Panc1 (cell line): ENCODE measurements at regions not wholly inside any gene's neighbourhood (a gene's known extent, or its start where the extent isn't known, plus 50 kb on each side); places are given as distances from the start of the nearest gene placed in this dataset.

ENCODE experiments used
- ATAC-seq: fragments of 200-7000 bp; cut with Tn5 transposase; 2 replicates; pipeline ENCODE4 v1.9.1; 2020; ENCODE audit warnings: mild to moderate bottlenecking, moderate library complexity
- BruUV-seq: library from RNA; stranded (reverse); fragments of 400-500 nt; replicated peaks from 2 replicates; lab custom pipeline; 2021; lab: Mats Ljungman, UMichigan
- CTCF ChIA-PET: fragments of 300-600 bp; sonication (Branson Sonifier 250); formaldehyde crosslinking; loops from one replicate; lab custom pipeline; 2022; ENCODE audit warnings: antibody characterized with exemption; lab: Charles Lee
- POLR2A ChIA-PET: fragments of 300-600 bp; sonication (Branson Sonifier 250); formaldehyde crosslinking; loops from one replicate; lab custom pipeline; 2022; ENCODE audit warnings: antibody characterized with exemption; lab: Charles Lee
- DNase-seq: peaks from one replicate; pipeline ENCODE4 v3.0.0-alpha.2; 2010; ENCODE audit warnings: low read depth, low spot score
- H3K27ac ChIP-seq: 2 replicates; pipeline ENCODE4 v1.5.1; 2011; ENCODE audit warnings: mild to moderate bottlenecking, low read length, inconsistent platforms
- H3K27me3 ChIP-seq: fragments of 200-500 bp; sonication (Bioruptor generic); 2 replicates; pipeline ENCODE4 v1.6.0; 2014; ENCODE audit warnings: low read length, inconsistent platforms; ENCODE audit not compliant: control insufficient read depth, insufficient read depth
- H3K36me3 ChIP-seq: fragments of 200-500 bp; sonication (Bioruptor generic); 2 replicates; pipeline ENCODE4 v1.5.1; 2014; ENCODE audit warnings: inconsistent platforms, mild to moderate bottlenecking, low read length, moderate library complexity; ENCODE audit not compliant: control insufficient read depth, insufficient read depth
- H3K4me1 ChIP-seq: 2 replicates; pipeline ENCODE4 v1.5.1; 2011; ENCODE audit warnings: inconsistent platforms, mild to moderate bottlenecking, low read length, moderate library complexity; ENCODE audit not compliant: control insufficient read depth, insufficient read depth
- H3K4me3 ChIP-seq, 2 experiments: 2 replicates each; pipeline ENCODE4 v1.5.1; 2011 to 2012; ENCODE audit warnings: low read depth in 2 of 2, low read length in 2 of 2, mild to moderate bottlenecking in 2 of 2, inconsistent platforms in 1 of 2, moderate library complexity in 1 of 2
- H3K9me3 ChIP-seq: fragments of 200-500 bp; sonication (Bioruptor generic); 2 replicates; pipeline ENCODE4 v1.5.1; 2014; ENCODE audit warnings: low read depth, mild to moderate bottlenecking, inconsistent platforms, low read length, moderate library complexity; ENCODE audit not compliant: control insufficient read depth, insufficient read depth
- CTCF ChIP-seq: fragments of 450-650 bp; IDR thresholded peaks from 2 replicates; pipeline ENCODE4 v1.5.1; 2017; ENCODE audit warnings: mild to moderate bottlenecking
- POLR2AphosphoS5 ChIP-seq: IDR thresholded peaks from 2 replicates; pipeline ENCODE4 v1.6.1; 2012; ENCODE audit warnings: mild to moderate bottlenecking, low read depth, low read length, moderate library complexity
- SIN3A ChIP-seq: IDR thresholded peaks from 2 replicates; pipeline ENCODE4 v1.6.1; 2012; ENCODE audit warnings: low read depth, mild to moderate bottlenecking, low read length, moderate library complexity, borderline replicate concordance; ENCODE audit not compliant: insufficient read depth
- TCF7L2 ChIP-seq: IDR thresholded peaks from 2 replicates; pipeline ENCODE4 v1.6.1; 2011; ENCODE audit warnings: mild to moderate bottlenecking, low read depth, low read length, inconsistent platforms
- in situ Hi-C: cut with HindIII; loops from 2 replicates; pipeline ENCODE4 v1.10.0; 2016; ENCODE audit warnings: low sequenced_read_pairs, low pct_unique_long_range_greater_than_20kb
- intact Hi-C: fragments of 100-400 bp; cut with micrococcal nuclease; formaldehyde crosslinking; loops from one replicate; pipeline ENCODE4 v1.10.0; 2022; ENCODE audit not compliant: unreplicated experiment
- TF ChIP-seq, protein P1 (sequence below), 2 experiments: IDR thresholded peaks; 2 replicates each; pipeline ENCODE4 v1.6.1; 2011 to 2012; ENCODE audit warnings: low read depth in 2 of 2, control low read depth in 1 of 2, low read length in 1 of 2, mild to moderate bottlenecking in 1 of 2, moderate library complexity in 1 of 2; ENCODE audit not compliant: insufficient read depth in 1 of 2

DNA sequence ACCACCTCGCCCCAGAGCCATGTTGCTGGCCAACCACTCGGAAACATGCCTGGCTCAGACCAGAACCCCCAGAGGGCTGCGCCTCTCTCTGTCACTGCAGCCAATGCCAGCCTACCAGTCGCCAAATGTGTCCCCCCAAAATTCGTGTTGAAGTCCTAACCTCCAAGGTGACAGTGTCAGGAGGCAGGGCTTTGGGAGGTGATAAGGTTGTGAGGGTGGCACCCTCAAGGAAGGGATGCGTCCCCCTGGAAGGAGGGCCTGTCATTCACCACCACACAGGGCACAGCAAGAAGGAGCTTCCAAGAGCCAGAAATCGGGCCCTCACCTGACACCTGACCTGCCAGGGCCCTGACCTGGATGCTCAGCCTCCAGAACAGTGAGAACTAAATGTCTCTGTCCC, 291.9 kb upstream of the SALL3 start:
- intact Hi-C loops, result no loop called here

GRCh38 chr18:78688249-78688648, 291.4 kb upstream of the SALL3 start:
- no peak overlapping the region for H3K4me3 ChIP-seq
- intact Hi-C loops, result no loop called here
- DNase-seq, result no peak
- H3K27me3 ChIP-seq, result peaks cover 42% of the 10 kb centered on the region
- H3K36me3 ChIP-seq, result no peaks in the 10 kb centered on the region
- no peak for TF ChIP-seq POLR2AphosphoS5
- TF ChIP-seq, protein P1, sequence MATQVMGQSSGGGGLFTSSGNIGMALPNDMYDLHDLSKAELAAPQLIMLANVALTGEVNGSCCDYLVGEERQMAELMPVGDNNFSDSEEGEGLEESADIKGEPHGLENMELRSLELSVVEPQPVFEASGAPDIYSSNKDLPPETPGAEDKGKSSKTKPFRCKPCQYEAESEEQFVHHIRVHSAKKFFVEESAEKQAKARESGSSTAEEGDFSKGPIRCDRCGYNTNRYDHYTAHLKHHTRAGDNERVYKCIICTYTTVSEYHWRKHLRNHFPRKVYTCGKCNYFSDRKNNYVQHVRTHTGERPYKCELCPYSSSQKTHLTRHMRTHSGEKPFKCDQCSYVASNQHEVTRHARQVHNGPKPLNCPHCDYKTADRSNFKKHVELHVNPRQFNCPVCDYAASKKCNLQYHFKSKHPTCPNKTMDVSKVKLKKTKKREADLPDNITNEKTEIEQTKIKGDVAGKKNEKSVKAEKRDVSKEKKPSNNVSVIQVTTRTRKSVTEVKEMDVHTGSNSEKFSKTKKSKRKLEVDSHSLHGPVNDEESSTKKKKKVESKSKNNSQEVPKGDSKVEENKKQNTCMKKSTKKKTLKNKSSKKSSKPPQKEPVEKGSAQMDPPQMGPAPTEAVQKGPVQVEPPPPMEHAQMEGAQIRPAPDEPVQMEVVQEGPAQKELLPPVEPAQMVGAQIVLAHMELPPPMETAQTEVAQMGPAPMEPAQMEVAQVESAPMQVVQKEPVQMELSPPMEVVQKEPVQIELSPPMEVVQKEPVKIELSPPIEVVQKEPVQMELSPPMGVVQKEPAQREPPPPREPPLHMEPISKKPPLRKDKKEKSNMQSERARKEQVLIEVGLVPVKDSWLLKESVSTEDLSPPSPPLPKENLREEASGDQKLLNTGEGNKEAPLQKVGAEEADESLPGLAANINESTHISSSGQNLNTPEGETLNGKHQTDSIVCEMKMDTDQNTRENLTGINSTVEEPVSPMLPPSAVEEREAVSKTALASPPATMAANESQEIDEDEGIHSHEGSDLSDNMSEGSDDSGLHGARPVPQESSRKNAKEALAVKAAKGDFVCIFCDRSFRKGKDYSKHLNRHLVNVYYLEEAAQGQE (IDR thresholded peaks at IDR 0.05; ENCODE audit: insufficient read depth in 1 of 2, low read depth in 2 of 2, low read length in 1 of 2), result no peak
- no peak for TF ChIP-seq CTCF
- TF ChIP-seq TCF7L2, result no peak
- TF ChIP-seq SIN3A, result no peak
- no peaks in the 10 kb centered on the region for H3K4me1 ChIP-seq
- POLR2A ChIA-PET, result no interaction called here
- no peak overlapping the region for H3K27ac ChIP-seq
- H3K9me3 ChIP-seq, result no peaks in the 10 kb centered on the region
- peak; percentile 18; the same call in 1 of the 2 replicates for ATAC-seq
- in situ Hi-C loops, result no loop called here
- CTCF ChIA-PET, result no interaction called here
- BruUV-seq, result no TSS peak

More for the DNA sequence above, 291.9 kb upstream of the SALL3 start:
- CTCF ChIA-PET, result no interaction called here
- DNase-seq, result no peak
- ATAC-seq, result no peak
- BruUV-seq, result no TSS peak
- in situ Hi-C loops, result no loop called here
- H3K4me3 ChIP-seq, result no peak overlapping the region
- H3K27ac ChIP-seq, result no peak overlapping the region
- peaks cover 42% of the 10 kb centered on the region for H3K27me3 ChIP-seq
- TF ChIP-seq SIN3A (no peak), CTCF (no peak), POLR2AphosphoS5 (no peak), TCF7L2 (no peak)
- TF ChIP-seq, protein P1 (IDR thresholded peaks at IDR 0.05; ENCODE audit: insufficient read depth in 1 of 2, low read depth in 2 of 2, low read length in 1 of 2), result no peak
- POLR2A ChIA-PET, result no interaction called here
- H3K9me3 ChIP-seq, result no peaks in the 10 kb centered on the region
- no peaks in the 10 kb centered on the region for H3K36me3 ChIP-seq
- no peaks in the 10 kb centered on the region for H3K4me1 ChIP-seq
